CD4-positive, alpha-beta T cell treated with Interleukin-4 for 1 hour (primary cell): ENCODE measurements at regions not wholly inside any gene's neighbourhood (a gene's known extent, or its start where the extent isn't known, plus 50 kb on each side); places are given as distances from the start of the nearest gene placed in this dataset.

Experiments
- DNase-seq, 2 donors: peaks; one replicate each; pipeline ENCODE4 v3.0.0-alpha.2; 2020 to 2022

- no peak for DNase-seq
Measured at GRCh38 chr4:36841583-36842326, 402.8 kb upstream of the NWD2 start.

GRCh38 chr4:36844448-36844847 lies 400.1 kb upstream of the NWD2 start:
- no peak for DNase-seq

- no peak for DNase-seq
Measured at GRCh38 chr4:36852856-36853255, 391.7 kb upstream of the NWD2 start.

GRCh38 chr4:36854554-36854953 lies 390.0 kb upstream of the NWD2 start:
- no peak for DNase-seq

- no peak for DNase-seq
Measured at GRCh38 chr4:36863601-36864000, 380.9 kb upstream of the NWD2 start.

GRCh38 chr4:36870121-36870520 lies 374.4 kb upstream of the NWD2 start:
- DNase-seq = no peak

GRCh38 chr4:36872679-36873078 lies 371.9 kb upstream of the NWD2 start:
- no peak for DNase-seq

- no peak for DNase-seq
Measured at GRCh38 chr4:36884151-36884550, 360.4 kb upstream of the NWD2 start.

GRCh38 chr4:36891971-36892370 lies 352.6 kb upstream of the NWD2 start:
- no peak for DNase-seq

- no peak for DNase-seq
Measured at GRCh38 chr4:36900446-36900987, 344.0 kb upstream of the NWD2 start.

- DNase-seq = no peak
Measured at GRCh38 chr4:36904823-36905222, 339.7 kb upstream of the NWD2 start.

- no peak for DNase-seq
Measured at GRCh38 chr4:36914106-36914505, 330.4 kb upstream of the NWD2 start.

GRCh38 chr4:36915717-36916116 lies 328.8 kb upstream of the NWD2 start:
- no peak for DNase-seq

GRCh38 chr4:36917413-36917812 lies 327.1 kb upstream of the NWD2 start:
- DNase-seq = no peak

GRCh38 chr4:36919721-36920120 lies 324.8 kb upstream of the NWD2 start:
- no peak for DNase-seq

- no peak for DNase-seq
Measured at GRCh38 chr4:36921476-36922216, 322.9 kb upstream of the NWD2 start.

- DNase-seq = no peak
Measured at GRCh38 chr4:36930562-36931111, 313.9 kb upstream of the NWD2 start.

GRCh38 chr4:36944232-36944631 lies 300.3 kb upstream of the NWD2 start:
- no peak for DNase-seq

- no peak for DNase-seq
Measured at GRCh38 chr4:36961420-36961819, 283.1 kb upstream of the NWD2 start.

GRCh38 chr4:36966756-36967460 lies 277.6 kb upstream of the NWD2 start:
- no peak for DNase-seq

- DNase-seq = no peak
Measured at GRCh38 chr4:36979533-36979932, 265.0 kb upstream of the NWD2 start.

- DNase-seq = no peak
Measured at GRCh38 chr4:36990128-36990872, 254.2 kb upstream of the NWD2 start.

GRCh38 chr4:36997727-36998126 lies 246.8 kb upstream of the NWD2 start:
- no peak for DNase-seq
